IPS-20b (cell line): ENCODE measurements at regions not wholly inside any gene's neighbourhood (a gene's known extent, or its start where the extent isn't known, plus 50 kb on each side); places are given as distances from the start of the nearest gene placed in this dataset.

Experiments
- H3K27ac ChIP-seq: one replicate; pipeline ENCODE4 v1.5.1; 2013; ENCODE audit warnings: low read length
- H3K27me3 ChIP-seq: 2 replicates; pipeline ENCODE4 v1.6.1; 2013; ENCODE audit warnings: mild to moderate bottlenecking, low read length, inconsistent platforms; ENCODE audit not compliant: insufficient read depth
- H3K36me3 ChIP-seq: 2 replicates; pipeline ENCODE4 v1.6.1; 2013; ENCODE audit warnings: low read depth, mild to moderate bottlenecking, inconsistent platforms, low read length, moderate library complexity; ENCODE audit not compliant: insufficient read depth
- H3K4me1 ChIP-seq: 2 replicates; pipeline ENCODE4 v1.6.1; 2013; ENCODE audit warnings: mild to moderate bottlenecking, control low read depth, inconsistent platforms, low read length, moderate library complexity; ENCODE audit not compliant: insufficient read depth
- H3K4me3 ChIP-seq: 2 replicates; pipeline ENCODE4 v1.5.1; 2013; ENCODE audit warnings: mild to moderate bottlenecking, low read length, inconsistent platforms
- H3K9ac ChIP-seq: 2 replicates; pipeline ENCODE4 v1.6.1; 2013; ENCODE audit warnings: low read depth, mild to moderate bottlenecking, inconsistent platforms, low read length, moderate library complexity
- H3K9me3 ChIP-seq: 2 replicates; pipeline ENCODE4 v1.6.1; 2013; ENCODE audit warnings: mild to moderate bottlenecking, low read depth, low read length, inconsistent platforms; ENCODE audit not compliant: insufficient read depth

- Histone ChIP-seq H3K9ac (no peak overlapping the region), H3K4me3 (no peak overlapping the region), H3K36me3 (no peaks in the 10 kb centered on the region)
These were observed 95.7 kb downstream of the ATPSCKMT start for GRCh38 chr5:10153808-10154537.

GRCh38 chr5:10153394-10153793 is 96.3 kb downstream of the ATPSCKMT start:
- Histone ChIP-seq H3K4me3 (no peak overlapping the region), H3K4me1 (peaks cover 13% of the 10 kb centered on the region), H3K27me3 (no peaks in the 10 kb centered on the region), H3K9ac (no peak overlapping the region), H3K27ac (no peak overlapping the region), H3K36me3 (no peaks in the 10 kb centered on the region), H3K9me3 (no peaks in the 10 kb centered on the region)

More at GRCh38 chr5:10153808-10154537, 95.7 kb downstream of the ATPSCKMT start:
- peaks cover 13% of the 10 kb centered on the region for H3K4me1 ChIP-seq
- no peaks in the 10 kb centered on the region for H3K9me3 ChIP-seq
- no peak overlapping the region for H3K27ac ChIP-seq
- no peaks in the 10 kb centered on the region for H3K27me3 ChIP-seq

GRCh38 chr5:10151656-10152055 is 98.0 kb downstream of the ATPSCKMT start:
- no peak overlapping the region for H3K9ac ChIP-seq
- no peaks in the 10 kb centered on the region for H3K9me3 ChIP-seq
- H3K27ac ChIP-seq: no peak overlapping the region
- no peak overlapping the region for H3K4me3 ChIP-seq
- no peaks in the 10 kb centered on the region for H3K36me3 ChIP-seq
- no peaks in the 10 kb centered on the region for H3K27me3 ChIP-seq
- H3K4me1 ChIP-seq: no peaks in the 10 kb centered on the region

- H3K27me3 ChIP-seq: no peaks in the 10 kb centered on the region
- H3K36me3 ChIP-seq: no peaks in the 10 kb centered on the region
- no peak overlapping the region for H3K9ac ChIP-seq
- H3K9me3 ChIP-seq: no peaks in the 10 kb centered on the region
- H3K4me1 ChIP-seq: no peaks in the 10 kb centered on the region
- H3K4me3 ChIP-seq: no peak overlapping the region
- H3K27ac ChIP-seq: no peak overlapping the region
These were observed 99.8 kb downstream of the ATPSCKMT start for GRCh38 chr5:10149911-10150310.

- H3K9ac ChIP-seq: no peak overlapping the region
- no peaks in the 10 kb centered on the region for H3K4me1 ChIP-seq
- H3K27ac ChIP-seq: no peak overlapping the region
These were observed 103.7 kb downstream of the ATPSCKMT start for GRCh38 chr5:10145923-10146401.

GRCh38 chr5:10144040-10144439 is 105.6 kb downstream of the ATPSCKMT start:
- no peaks in the 10 kb centered on the region for H3K36me3 ChIP-seq
- H3K27me3 ChIP-seq: no peaks in the 10 kb centered on the region
- no peak overlapping the region for H3K4me3 ChIP-seq
- H3K9me3 ChIP-seq: no peaks in the 10 kb centered on the region
- H3K27ac ChIP-seq: no peak overlapping the region
- no peak overlapping the region for H3K9ac ChIP-seq
- H3K4me1 ChIP-seq: no peaks in the 10 kb centered on the region

More at GRCh38 chr5:10145923-10146401, 103.7 kb downstream of the ATPSCKMT start:
- Histone ChIP-seq H3K27me3 (no peaks in the 10 kb centered on the region), H3K9me3 (no peaks in the 10 kb centered on the region), H3K36me3 (no peaks in the 10 kb centered on the region), H3K4me3 (no peak overlapping the region)

GRCh38 chr5:10140195-10140973 is 109.3 kb downstream of the ATPSCKMT start:
- H3K27ac ChIP-seq: no peak overlapping the region
- H3K4me3 ChIP-seq: no peak overlapping the region
- H3K9ac ChIP-seq: no peak overlapping the region
- no peaks in the 10 kb centered on the region for H3K4me1 ChIP-seq
- H3K27me3 ChIP-seq: no peaks in the 10 kb centered on the region
- H3K9me3 ChIP-seq: no peaks in the 10 kb centered on the region
- no peaks in the 10 kb centered on the region for H3K36me3 ChIP-seq

- H3K27ac ChIP-seq: no peak overlapping the region
- no peaks in the 10 kb centered on the region for H3K4me1 ChIP-seq
- H3K4me3 ChIP-seq: no peak overlapping the region
- no peaks in the 10 kb centered on the region for H3K36me3 ChIP-seq
- no peaks in the 10 kb centered on the region for H3K9me3 ChIP-seq
- no peaks in the 10 kb centered on the region for H3K27me3 ChIP-seq
- H3K9ac ChIP-seq: no peak overlapping the region
These were observed 111.2 kb downstream of the ATPSCKMT start for GRCh38 chr5:10138395-10139057.

- H3K4me3 ChIP-seq: no peak overlapping the region
- H3K27me3 ChIP-seq: no peaks in the 10 kb centered on the region
- H3K9me3 ChIP-seq: no peaks in the 10 kb centered on the region
- H3K9ac ChIP-seq: no peak overlapping the region
- H3K36me3 ChIP-seq: no peaks in the 10 kb centered on the region
- no peak overlapping the region for H3K27ac ChIP-seq
- H3K4me1 ChIP-seq: no peaks in the 10 kb centered on the region
These were observed 115.9 kb downstream of the ATPSCKMT start for GRCh38 chr5:10133830-10134229.

GRCh38 chr5:10130881-10131280 is 118.8 kb downstream of the ATPSCKMT start:
- Histone ChIP-seq H3K36me3 (no peaks in the 10 kb centered on the region), H3K4me1 (no peaks in the 10 kb centered on the region), H3K9ac (no peak overlapping the region), H3K4me3 (no peak overlapping the region), H3K27me3 (no peaks in the 10 kb centered on the region), H3K27ac (no peak overlapping the region), H3K9me3 (no peaks in the 10 kb centered on the region)

- H3K27me3 ChIP-seq: no peaks in the 10 kb centered on the region
- no peaks in the 10 kb centered on the region for H3K4me1 ChIP-seq
- H3K36me3 ChIP-seq: no peaks in the 10 kb centered on the region
- no peaks in the 10 kb centered on the region for H3K9me3 ChIP-seq
- H3K4me3 ChIP-seq: no peak overlapping the region
- H3K9ac ChIP-seq: no peak overlapping the region
- H3K27ac ChIP-seq: no peak overlapping the region
These were observed 122.8 kb downstream of the ATPSCKMT start for GRCh38 chr5:10126900-10127299.
